Osteoblast (primary cell): ENCODE measurements at regions not wholly inside any gene's neighbourhood (a gene's known extent, or its start where the extent isn't known, plus 50 kb on each side); places are given as distances from the start of the nearest gene placed in this dataset.
"Not testable (repeated sequence)": the region's sequence is repeated elsewhere in the genome, so short reads cannot be mapped to it uniquely, and the experiment has no call there.

Experiments used
- DNase-seq: peaks from one replicate; pipeline ENCODE4 v3.0.0; 2011; ENCODE audit warnings: low spot score, mixed read lengths; ENCODE audit not compliant: insufficient read length; ENCODE audit errors: missing footprints
- H2AFZ ChIP-seq: 2 replicates; pipeline ENCODE4 v1.6.0; 2011; ENCODE audit warnings: mild to moderate bottlenecking, low read length
- H3K27ac ChIP-seq: 2 replicates; pipeline ENCODE4 v1.5.1; 2011; ENCODE audit warnings: mild to moderate bottlenecking, low read depth, low read length, moderate library complexity
- H3K27me3 ChIP-seq: 2 replicates; pipeline ENCODE4 v1.6.0; 2012; ENCODE audit warnings: mild to moderate bottlenecking, control low read depth, inconsistent platforms, low read length, moderate library complexity; ENCODE audit not compliant: insufficient read depth
- H3K36me3 ChIP-seq: 2 replicates; pipeline ENCODE4 v1.5.1; 2011; ENCODE audit warnings: mild to moderate bottlenecking, low read length, control low read depth, moderate library complexity; ENCODE audit not compliant: insufficient read depth
- H3K4me1 ChIP-seq: 2 replicates; pipeline ENCODE4 v1.5.1; 2011; ENCODE audit warnings: mild to moderate bottlenecking, low read length, control low read depth, moderate library complexity; ENCODE audit not compliant: insufficient read depth
- H3K4me2 ChIP-seq: 2 replicates; pipeline ENCODE4 v1.6.0; 2011; ENCODE audit warnings: mild to moderate bottlenecking, low read length; ENCODE audit not compliant: insufficient read depth
- H3K4me3 ChIP-seq: fragments of 200-600 bp; sonication (generic); 3 replicates; pipeline ENCODE4 v1.5.1; 2012; ENCODE audit warnings: mild to moderate bottlenecking, low read length, inconsistent platforms; ENCODE audit not compliant: insufficient read depth
- H3K79me2 ChIP-seq: 2 replicates; pipeline ENCODE4 v1.6.0; 2012; ENCODE audit warnings: mild to moderate bottlenecking, low read length, control low read depth, inconsistent platforms; ENCODE audit not compliant: insufficient read depth
- H3K9me3 ChIP-seq: 2 replicates; pipeline ENCODE4 v1.5.1; 2011; ENCODE audit warnings: low read depth, low read length, control low read depth
- H4K20me1 ChIP-seq: 2 replicates; pipeline ENCODE4 v1.6.0; 2012; ENCODE audit warnings: mild to moderate bottlenecking, low read length, control low read depth; ENCODE audit not compliant: insufficient read depth
- CTCF ChIP-seq: IDR thresholded peaks from 2 replicates; pipeline ENCODE4 v1.5.1; 2011; ENCODE audit warnings: mild to moderate bottlenecking, low read depth, low read length, moderate library complexity; ENCODE audit errors: extremely low read depth

GRCh38 chr3:166829896-166830295 lies 550.2 kb downstream of the ZBBX start:
- Histone ChIP-seq H3K4me3 (no peak overlapping the region), H2AFZ (no peak overlapping the region), H3K9me3 (no peaks in the 10 kb centered on the region), H4K20me1 (no peaks in the 10 kb centered on the region), H3K36me3 (no peaks in the 10 kb centered on the region), H3K27me3 (no peaks in the 10 kb centered on the region), H3K4me1 (no peaks in the 10 kb centered on the region), H3K4me2 (no peak overlapping the region), H3K27ac (no peak overlapping the region), H3K79me2 (no peaks in the 10 kb centered on the region)
- DNase-seq: no peak
- TF ChIP-seq CTCF: no peak

- no peaks in the 10 kb centered on the region for H3K4me1 ChIP-seq
- peak; percentile 62 for DNase-seq
- H3K27ac ChIP-seq: no peak overlapping the region
- no peaks in the 10 kb centered on the region for H3K79me2 ChIP-seq
- no peaks in the 10 kb centered on the region for H3K27me3 ChIP-seq
- H3K36me3 ChIP-seq: no peaks in the 10 kb centered on the region
- no peak overlapping the region for H3K4me3 ChIP-seq
- H2AFZ ChIP-seq: no peak overlapping the region
- peaks cover 4% of the 10 kb centered on the region for H3K9me3 ChIP-seq
- no peak for TF ChIP-seq CTCF
- no peaks in the 10 kb centered on the region for H4K20me1 ChIP-seq
- H3K4me2 ChIP-seq: no peak overlapping the region
These were observed 561.6 kb downstream of the ZBBX start for GRCh38 chr3:166818464-166818863.

- H2AFZ ChIP-seq, H3K79me2 ChIP-seq, H3K4me2 ChIP-seq, DNase-seq, H3K4me3 ChIP-seq, H4K20me1 ChIP-seq, H3K27ac ChIP-seq, H3K4me1 ChIP-seq, H3K9me3 ChIP-seq, H3K36me3 ChIP-seq, H3K27me3 ChIP-seq: not testable (repeated sequence)
These were observed 562.8 kb downstream of the ZBBX start for GRCh38 chr3:166817269-166817668.

- Histone ChIP-seq H3K4me3 (no peak overlapping the region), H3K79me2 (no peaks in the 10 kb centered on the region), H3K4me1 (no peaks in the 10 kb centered on the region), H2AFZ (no peak overlapping the region), H3K4me2 (no peak overlapping the region), H4K20me1 (no peaks in the 10 kb centered on the region), H3K36me3 (no peaks in the 10 kb centered on the region), H3K27ac (no peak overlapping the region), H3K27me3 (no peaks in the 10 kb centered on the region), H3K9me3 (peaks cover 9% of the 10 kb centered on the region)
- no peak for TF ChIP-seq CTCF
- DNase-seq: no peak
These were observed 569.2 kb downstream of the ZBBX start for GRCh38 chr3:166810741-166811445.
